ENCODE measurements at regions not wholly inside any gene's neighbourhood (a gene's known extent, or its start where the extent isn't known, plus 50 kb on each side); places are given as distances from the start of the nearest gene placed in this dataset.
"Not testable (repeated sequence)": the region's sequence is repeated elsewhere in the genome, so short reads cannot be mapped to it uniquely, and the experiment has no call there.

- no peak for DNase-seq
Measured at GRCh38 chr20:7760247-7761031, 179.8 kb downstream of the HAO1 start.

DNA sequence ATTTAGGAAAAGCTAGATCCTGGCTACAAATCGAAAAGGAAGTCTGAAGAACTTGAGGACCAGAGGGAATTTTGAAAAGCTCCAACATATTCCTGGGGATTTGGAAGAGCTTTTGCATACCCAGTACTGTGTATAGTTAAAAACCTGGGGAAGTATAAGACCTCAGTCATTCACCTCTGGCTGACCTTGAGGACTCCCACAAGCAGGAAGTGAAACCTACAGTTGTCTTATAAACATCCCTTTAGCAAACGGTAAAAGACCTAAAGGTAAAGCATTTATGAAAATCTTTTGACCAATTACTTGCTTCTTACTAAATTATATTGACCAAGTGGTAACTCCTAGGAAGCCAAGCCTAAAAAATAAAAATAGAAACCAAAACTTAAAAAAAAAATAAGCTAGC is 175.0 kb downstream of the HAO1 start:
- no peak for DNase-seq

DNA sequence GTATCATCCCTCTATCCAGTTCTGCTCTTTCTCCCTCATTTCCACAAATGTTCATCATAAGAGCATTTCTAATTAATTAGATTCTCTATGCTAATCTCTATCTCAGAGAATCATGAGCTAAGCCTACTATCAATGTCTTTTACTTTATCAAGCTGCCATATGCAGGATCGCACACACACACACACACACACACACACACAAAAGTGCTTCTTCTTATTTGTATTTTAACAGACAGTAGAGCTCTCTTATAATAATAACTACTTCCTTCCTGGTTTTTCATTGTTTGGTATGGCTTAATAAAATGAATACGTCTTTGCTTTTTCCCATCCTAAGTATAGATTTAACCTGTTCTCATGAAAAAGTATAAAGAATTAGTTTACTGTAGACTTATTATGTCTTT is 170.2 kb downstream of the HAO1 start:
- DNase-seq: no peak

- DNase-seq: no peak
Measured at GRCh38 chr20:7770578-7770977, 169.7 kb downstream of the HAO1 start.

GRCh38 chr20:7772371-7772770 is 167.9 kb downstream of the HAO1 start:
- DNase-seq: no peak

- no peak for DNase-seq
Measured at GRCh38 chr20:7773511-7773910, 166.7 kb downstream of the HAO1 start.

GRCh38 chr20:7775072-7775471 is 165.2 kb downstream of the HAO1 start:
- no peak for DNase-seq

GRCh38 chr20:7776148-7776547 is 164.1 kb downstream of the HAO1 start:
- no peak for DNase-seq

DNA sequence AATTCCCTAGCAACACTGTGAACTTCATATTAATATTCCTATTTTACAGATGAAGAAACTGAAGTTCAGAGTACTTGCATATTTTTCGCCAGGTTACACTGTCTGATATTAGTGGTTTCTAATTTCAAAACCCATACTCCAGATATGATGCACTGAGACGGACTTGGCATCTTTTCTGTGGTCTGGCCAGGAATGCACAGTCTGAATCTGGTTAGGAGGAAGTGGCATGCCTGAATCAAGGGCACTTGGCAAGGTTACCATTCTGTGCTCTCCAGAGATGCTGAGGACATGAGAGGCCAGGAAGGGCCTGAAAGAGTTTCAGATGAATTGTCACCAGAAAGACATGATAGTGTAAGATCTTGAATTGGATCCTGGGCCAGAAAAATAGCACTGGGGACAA is 150.1 kb downstream of the HAO1 start:
- no peak for DNase-seq

- DNase-seq: no peak
Measured at GRCh38 chr20:7792150-7792869, 147.9 kb downstream of the HAO1 start.

- no peak for DNase-seq
Measured at GRCh38 chr20:7798176-7798575, 142.1 kb downstream of the HAO1 start.

DNA sequence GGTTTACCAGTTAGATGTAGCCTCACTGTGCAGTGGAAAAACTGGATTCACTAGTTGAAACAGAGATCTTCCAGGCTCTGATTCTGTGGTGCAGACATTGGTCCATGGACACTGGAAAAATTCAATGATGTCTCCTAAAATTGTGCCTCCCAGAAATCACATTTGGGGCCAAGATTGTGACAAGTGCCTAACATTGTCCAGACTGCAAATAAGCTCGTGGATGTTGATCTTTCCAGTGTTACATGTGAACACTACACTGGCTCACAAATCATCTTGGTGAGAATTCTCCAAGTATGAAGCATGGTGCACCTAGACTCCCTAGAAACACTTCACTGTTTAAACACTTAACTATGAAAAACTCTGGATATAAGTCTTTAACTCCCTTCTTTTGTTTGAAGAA is 140.4 kb downstream of the HAO1 start:
- no peak for DNase-seq

- DNase-seq: not testable (repeated sequence)
Measured at GRCh38 chr20:7803411-7804151, 136.7 kb downstream of the HAO1 start.

- DNase-seq: no peak
Measured at GRCh38 chr20:7806831-7807230, 133.4 kb downstream of the HAO1 start.

DNA sequence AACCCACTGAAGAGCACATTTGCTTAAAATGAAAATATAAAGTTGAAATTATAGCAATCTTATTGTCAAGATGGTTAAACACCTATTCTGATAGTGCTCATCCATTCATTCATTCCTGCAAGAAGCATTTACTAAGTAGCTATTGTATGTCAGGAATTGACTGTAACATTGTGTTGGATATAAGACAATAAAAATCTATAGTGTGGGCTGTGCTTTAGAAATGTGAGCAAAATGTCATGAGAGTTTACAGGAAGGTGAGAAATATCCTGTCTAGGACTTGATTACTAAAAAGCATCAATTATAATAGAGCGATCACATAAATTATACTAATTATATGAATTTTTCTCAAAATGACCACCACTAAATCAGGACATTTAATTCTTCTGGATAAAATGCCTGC is 123.0 kb downstream of the HAO1 start:
- DNase-seq: no peak

DNA sequence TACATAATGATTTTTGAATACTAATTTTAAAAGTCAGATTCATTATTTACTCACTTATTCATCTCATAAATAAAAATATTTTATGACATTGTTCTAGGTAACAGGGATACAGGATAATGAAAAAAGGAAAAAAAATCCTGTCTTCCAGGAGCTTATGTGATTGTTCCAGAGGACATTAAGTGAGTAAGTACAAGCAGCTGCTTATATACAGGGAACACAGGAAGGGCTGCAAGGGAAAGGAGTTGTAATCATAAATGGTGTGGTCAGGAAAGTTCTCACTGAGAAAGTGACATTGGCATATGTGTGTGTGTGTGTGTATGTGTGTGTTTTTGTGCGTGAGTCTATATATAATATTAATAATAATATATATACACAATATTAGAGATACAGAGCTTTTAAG is 121.8 kb downstream of the HAO1 start:
- no peak for DNase-seq

- DNase-seq: no peak
Measured at GRCh38 chr20:7820897-7821296, 119.4 kb downstream of the HAO1 start.

DNA sequence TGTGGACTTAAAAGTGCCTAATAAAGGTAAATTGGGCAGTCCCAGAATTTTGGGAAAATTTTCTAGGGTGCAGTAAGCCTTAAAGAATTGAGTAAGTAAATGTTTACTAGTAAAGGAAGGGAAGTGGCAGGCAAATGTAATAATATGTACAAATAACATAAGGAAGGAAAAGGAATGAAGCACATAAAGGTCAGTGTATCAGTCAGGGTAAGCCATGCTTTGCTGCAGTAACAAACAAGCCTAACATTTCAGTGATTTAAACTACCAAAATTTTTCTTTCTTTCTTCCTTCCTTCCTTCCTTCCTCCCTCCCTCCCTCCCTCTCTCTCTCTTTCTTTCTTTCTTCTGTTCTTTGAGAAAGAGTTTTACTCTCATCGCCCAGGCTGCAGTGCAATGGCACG is 117.5 kb downstream of the HAO1 start:
- DNase-seq: no peak

DNA sequence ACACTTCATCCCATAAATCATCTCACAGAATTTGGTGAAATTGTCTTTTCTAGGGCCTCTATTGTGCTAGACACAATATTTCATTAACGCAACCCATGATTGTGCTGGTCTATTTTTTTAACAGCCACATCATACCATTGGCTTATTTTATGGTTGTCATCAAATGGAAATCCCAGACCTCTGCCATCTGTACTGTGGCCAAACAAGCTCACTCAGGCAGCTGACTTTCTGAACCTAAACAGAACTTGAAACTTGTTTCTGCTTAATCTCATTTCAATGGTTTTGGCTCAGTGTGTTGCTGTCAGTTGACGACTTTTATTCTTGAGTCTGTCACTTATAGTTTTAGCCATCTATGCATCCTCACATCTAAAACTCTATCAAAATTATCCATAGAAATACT is 111.8 kb downstream of the HAO1 start:
- DNase-seq: no peak

GRCh38 chr20:7829031-7829430 is 111.2 kb downstream of the HAO1 start:
- no peak for DNase-seq

DNA sequence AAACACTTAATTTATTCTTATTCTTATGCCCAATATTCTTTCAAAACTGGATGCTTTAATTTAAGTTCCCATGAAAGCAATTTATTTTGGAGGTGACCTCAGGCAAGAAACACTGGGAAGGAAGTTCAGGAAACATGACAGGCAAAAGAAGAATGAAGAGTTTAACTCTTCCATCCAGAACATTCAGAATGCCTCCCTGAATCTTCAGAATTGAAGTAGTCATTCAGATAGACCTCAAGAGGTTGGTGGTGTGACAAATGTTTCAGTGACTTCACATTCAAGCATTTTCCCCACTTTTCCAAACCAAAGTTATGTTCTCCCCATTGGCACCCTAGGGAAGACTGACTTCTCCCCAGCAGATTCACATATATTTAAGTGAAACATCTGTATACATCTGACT is 110.5 kb downstream of the HAO1 start:
- no peak for DNase-seq
